GM12892 (cell line): ENCODE measurements at regions not wholly inside any gene's neighbourhood (a gene's known extent, or its start where the extent isn't known, plus 50 kb on each side); places are given as distances from the start of the nearest gene placed in this dataset.

ENCODE experiments used
- POLR2A ChIP-seq: IDR thresholded peaks from 2 replicates; pipeline ENCODE4 v1.6.1; 2011; ENCODE audit warnings: low read depth, low read length, control low read depth
- POLR2AphosphoS5 ChIP-seq: IDR thresholded peaks from 2 replicates; pipeline ENCODE4 v1.6.1; 2011; ENCODE audit warnings: low read depth, low read length, control low read depth
- TAF1 ChIP-seq: IDR thresholded peaks from 2 replicates; pipeline ENCODE4 v1.6.1; 2011; ENCODE audit warnings: low read depth, mild to moderate bottlenecking, control low read depth, low read length, borderline replicate concordance

GRCh38 chr3:163929069-163929652, 1149.1 kb downstream of the SI start:
- TF ChIP-seq POLR2A (no peak), POLR2AphosphoS5 (no peak), TAF1 (no peak)
